Breast epithelium (tissue), 4 donors: ENCODE measurements at regions not wholly inside any gene's neighbourhood (a gene's known extent, or its start where the extent isn't known, plus 50 kb on each side); places are given as distances from the start of the nearest gene placed in this dataset.

Source experiments
- DNase-seq, 2 donors: peaks; one replicate each; pipeline ENCODE4 v3.0.0-alpha.2; 2019; ENCODE audit warnings: low spot score in 2 of 2
- H3K27ac ChIP-seq, 2 donors: fragments of 200-600 bp; sonication (generic) in 1 of 2; one replicate each; pipeline ENCODE4 v1.5.1; 2016 to 2019; ENCODE audit warnings: mild to moderate bottlenecking in 1 of 2
- H3K27me3 ChIP-seq, 2 donors: fragments of 200-600 bp; sonication (generic) in 1 of 2; one replicate each; pipeline versions ENCODE4 v1.5.1 to v1.6.0; 2017 to 2019; ENCODE audit warnings: control low read depth in 1 of 2, mild to moderate bottlenecking in 1 of 2
- H3K36me3 ChIP-seq: fragments of 200-600 bp; one replicate; pipeline ENCODE4 v1.5.1; 2019
- H3K4me1 ChIP-seq, 2 donors: fragments of 200-600 bp; sonication (generic); one replicate each; pipeline ENCODE4 v1.5.1; 2016 to 2019; ENCODE audit warnings: control low read depth in 1 of 2
- H3K4me3 ChIP-seq, 3 donors: fragments of 200-600 bp; sonication (generic); 1 replicate in 2 of 3; 2 replicates in 1 of 3; pipeline ENCODE4 v1.5.1; 2016 to 2019; ENCODE audit warnings: mild to moderate bottlenecking in 3 of 3, moderate library complexity in 2 of 3
- H3K9me3 ChIP-seq, 2 donors: fragments of 200-600 bp; sonication (generic) in 1 of 2; one replicate each; pipeline ENCODE4 v1.5.1; 2016 to 2019; ENCODE audit warnings: control low read depth in 1 of 2
- CTCF ChIP-seq, 3 donors: fragments of 450-650 bp; IDR thresholded peaks; one replicate each; pipeline ENCODE4 v1.5.1; 2016 to 2017; ENCODE audit warnings: antibody characterized with exemption in 3 of 3, mild to moderate bottlenecking in 3 of 3, moderate library complexity in 3 of 3
- POLR2A ChIP-seq: fragments of 450-650 bp; IDR thresholded peaks from one replicate; pipeline ENCODE4 v1.6.1; 2016; ENCODE audit warnings: antibody characterized with exemption, mild to moderate bottlenecking, moderate library complexity
- POLR2AphosphoS5 ChIP-seq, 3 donors: sonication (generic); formaldehyde crosslinking; IDR thresholded peaks; one replicate each; pipeline ENCODE4 v1.6.1; 2017; ENCODE audit warnings: antibody characterized with exemption in 3 of 3
- intact Hi-C: fragments of 100-400 bp; cut with DNase I; formaldehyde crosslinking; loops from one replicate; pipeline ENCODE4 v1.15.1; 2023; ENCODE audit warnings: low total_unique reads

GRCh38 chr11:70584498-70585235 lies 186.3 kb downstream of the CTTN start:
- intact Hi-C loops: no loop called here
- Histone ChIP-seq H3K9me3 (no peaks in the 10 kb centered on the region), H3K27me3 (no peaks in the 10 kb centered on the region), H3K27ac (no peak overlapping the region), H3K4me1 (no peaks in the 10 kb centered on the region), H3K36me3 (no peaks in the 10 kb centered on the region), H3K4me3 (no peak overlapping the region)
- TF ChIP-seq POLR2A: no peak
- no peak for TF ChIP-seq POLR2AphosphoS5 (IDR thresholded peaks at IDR 0.05)
- no peak for TF ChIP-seq CTCF (IDR thresholded peaks at IDR 0.05)
- DNase-seq: no peak

- no peak for DNase-seq
- Histone ChIP-seq H3K36me3 (no peaks in the 10 kb centered on the region), H3K4me3 (no peak overlapping the region), H3K27ac (no peak overlapping the region), H3K4me1 (no peaks in the 10 kb centered on the region), H3K9me3 (no peaks in the 10 kb centered on the region), H3K27me3 (no peaks in the 10 kb centered on the region)
- no peak for TF ChIP-seq CTCF (IDR thresholded peaks at IDR 0.05)
- no peak for TF ChIP-seq POLR2A
- no peak for TF ChIP-seq POLR2AphosphoS5 (IDR thresholded peaks at IDR 0.05)
- intact Hi-C loops: no loop called here
These were observed 186.9 kb downstream of the CTTN start for GRCh38 chr11:70585236-70585545.

- no peak for DNase-seq
- no peak overlapping the region for H3K4me3 ChIP-seq
- no peaks in the 10 kb centered on the region for H3K27me3 ChIP-seq
- H3K27ac ChIP-seq: no peak overlapping the region
- H3K36me3 ChIP-seq: no peaks in the 10 kb centered on the region
- TF ChIP-seq POLR2AphosphoS5 (IDR thresholded peaks at IDR 0.05) (no peak), POLR2A (no peak), CTCF (IDR thresholded peaks at IDR 0.05) (no peak)
- no peaks in the 10 kb centered on the region for H3K4me1 ChIP-seq
- H3K9me3 ChIP-seq: no peaks in the 10 kb centered on the region
- intact Hi-C loops: no loop called here
These were observed 188.1 kb downstream of the CTTN start for GRCh38 chr11:70586261-70587074.

- TF ChIP-seq CTCF (IDR thresholded peaks at IDR 0.05) (no peak), POLR2A (no peak), POLR2AphosphoS5 (IDR thresholded peaks at IDR 0.05) (no peak)
- intact Hi-C loops: no loop called here
- no peaks in the 10 kb centered on the region for H3K36me3 ChIP-seq
- H3K4me1 ChIP-seq: no peaks in the 10 kb centered on the region
- no peak overlapping the region for H3K4me3 ChIP-seq
- H3K9me3 ChIP-seq: no peaks in the 10 kb centered on the region
- H3K27ac ChIP-seq: no peak overlapping the region
- no peak for DNase-seq
- no peaks in the 10 kb centered on the region for H3K27me3 ChIP-seq
These were observed 188.7 kb downstream of the CTTN start for GRCh38 chr11:70587075-70587389.

GRCh38 chr11:70590356-70590991 lies 192.1 kb downstream of the CTTN start:
- intact Hi-C loops: no loop called here
- Histone ChIP-seq H3K4me3 (no peak overlapping the region), H3K27me3 (no peaks in the 10 kb centered on the region), H3K9me3 (no peaks in the 10 kb centered on the region), H3K36me3 (no peaks in the 10 kb centered on the region), H3K27ac (no peak overlapping the region), H3K4me1 (no peaks in the 10 kb centered on the region)
- no peak for DNase-seq
- TF ChIP-seq CTCF (IDR thresholded peaks at IDR 0.05) (no peak), POLR2A (no peak), POLR2AphosphoS5 (IDR thresholded peaks at IDR 0.05) (no peak)
